ENCODE measurements at regions not wholly inside any gene's neighbourhood (a gene's known extent, or its start where the extent isn't known, plus 50 kb on each side); places are given as distances from the start of the nearest gene placed in this dataset.

DNA sequence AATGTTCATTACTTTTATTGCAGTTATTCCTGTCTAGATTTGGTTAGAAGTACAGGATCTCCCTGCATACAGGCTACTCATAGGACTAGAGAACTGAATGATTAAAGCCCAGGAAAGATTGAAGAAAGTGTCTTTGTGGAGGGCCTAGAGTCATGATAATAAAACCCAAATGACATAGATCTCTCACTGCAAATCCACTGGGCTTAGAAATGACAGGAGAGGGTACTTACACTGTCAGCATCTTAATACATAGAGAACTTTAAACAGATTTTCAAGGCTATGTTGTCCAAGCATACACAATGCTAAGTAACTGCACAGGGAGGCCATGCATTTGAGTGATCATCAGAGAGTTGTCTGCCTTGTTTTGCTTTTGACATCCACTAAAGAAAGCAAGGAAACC, 383.8 kb upstream of the MAP3K7 start:
- no peak for ATAC-seq
- no peak for DNase-seq

DNA sequence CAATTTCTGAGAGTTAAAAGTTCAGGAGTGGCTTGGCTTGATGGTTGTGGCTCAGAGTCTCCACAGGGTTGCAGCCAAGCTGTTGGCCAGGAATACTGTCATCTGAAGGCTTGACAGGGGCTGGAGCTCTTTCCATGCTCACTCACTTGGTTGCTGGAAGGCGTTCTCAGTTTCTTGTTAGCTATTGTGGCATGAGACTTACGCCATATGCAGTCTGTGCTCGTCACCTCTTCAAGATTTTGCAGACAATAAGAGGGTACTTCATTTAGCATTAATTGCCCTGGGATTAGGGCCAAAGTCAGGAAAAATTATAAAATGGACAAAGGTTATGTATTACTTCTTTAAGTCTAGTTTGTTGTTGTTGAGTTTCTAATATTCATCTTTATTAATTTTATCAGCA, 380.6 kb upstream of the MAP3K7 start:
- DNase-seq, result no peak
- ATAC-seq, result no peak

DNA sequence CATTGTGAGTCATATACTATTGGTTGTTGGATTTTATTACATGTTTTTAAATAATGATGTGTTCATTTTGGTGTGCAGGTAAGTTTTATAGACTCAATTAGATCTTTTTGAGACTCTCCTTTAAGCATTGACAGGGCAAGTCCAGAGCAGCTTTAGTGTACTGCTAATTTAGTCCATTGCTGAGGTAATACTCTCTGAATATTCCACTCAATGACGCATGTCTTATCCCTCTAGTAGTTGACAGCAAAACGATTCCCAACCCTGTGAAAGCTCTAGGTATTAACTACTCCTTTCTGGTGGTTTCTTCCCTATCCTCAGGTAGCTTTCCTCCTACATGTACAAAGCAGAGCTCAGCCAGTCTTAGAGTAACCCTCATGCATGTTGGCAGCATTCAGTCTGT, 373.5 kb upstream of the MAP3K7 start:
- ATAC-seq, result no peak

DNA sequence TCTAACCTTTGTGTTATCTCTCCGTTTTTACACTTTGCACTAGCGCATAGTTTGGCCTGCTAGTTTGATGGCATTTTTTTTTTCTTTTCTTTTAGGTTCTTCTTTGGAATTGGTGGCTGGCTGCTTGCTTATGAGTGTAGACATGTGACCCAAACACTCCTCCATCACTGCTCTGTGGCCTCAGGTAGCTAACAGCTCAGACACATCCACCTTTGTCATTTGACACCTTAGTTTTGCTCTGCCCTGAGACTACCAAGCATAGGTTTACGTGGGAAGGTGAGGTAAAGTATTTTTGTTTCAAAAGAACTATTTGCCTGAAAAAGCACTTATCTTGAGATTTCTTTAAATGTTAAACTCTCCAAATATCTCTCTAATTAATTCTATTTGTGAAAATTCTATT, 368.4 kb upstream of the MAP3K7 start:
- DNase-seq, result no peak

More for the DNA sequence above, 373.5 kb upstream of the MAP3K7 start:
- no peak for DNase-seq

DNA sequence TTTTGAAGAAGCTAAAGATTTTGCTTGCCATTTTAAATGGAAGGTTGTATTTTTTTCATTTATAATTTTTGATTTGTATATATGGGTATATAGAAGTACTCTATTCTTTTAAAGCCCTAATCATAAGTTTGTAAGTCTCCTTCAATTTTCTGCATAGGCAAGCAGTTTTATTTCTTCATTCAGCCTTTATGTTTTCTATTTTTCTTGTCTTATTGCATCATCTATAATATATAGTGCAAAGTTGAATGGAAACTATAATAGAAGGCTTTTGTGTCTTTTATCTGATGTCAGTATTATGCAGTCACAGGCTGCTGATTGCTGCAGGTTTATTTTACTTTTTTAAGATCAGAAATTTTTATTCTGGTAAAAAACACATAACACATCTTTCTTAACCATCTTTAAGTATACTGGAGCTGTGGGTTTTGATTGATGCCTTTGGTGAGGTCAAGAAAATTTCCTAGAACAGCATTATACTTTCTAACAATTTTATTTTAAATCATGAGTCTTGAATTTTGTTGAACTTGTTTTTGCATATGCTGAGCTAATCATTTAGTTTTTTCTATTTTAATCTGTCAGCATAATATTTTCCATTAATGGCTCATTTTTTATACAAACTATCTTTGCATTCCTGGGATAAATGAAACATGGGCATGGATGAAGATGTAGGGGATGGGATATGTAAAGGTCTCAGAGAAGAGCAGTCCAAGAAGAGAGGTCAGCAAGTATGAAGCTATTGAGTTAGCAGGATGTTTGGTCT, 366.7 kb upstream of the MAP3K7 start:
- ATAC-seq, result no peak
- no peak for DNase-seq

More for the DNA sequence above, 368.4 kb upstream of the MAP3K7 start:
- no peak for ATAC-seq

DNA sequence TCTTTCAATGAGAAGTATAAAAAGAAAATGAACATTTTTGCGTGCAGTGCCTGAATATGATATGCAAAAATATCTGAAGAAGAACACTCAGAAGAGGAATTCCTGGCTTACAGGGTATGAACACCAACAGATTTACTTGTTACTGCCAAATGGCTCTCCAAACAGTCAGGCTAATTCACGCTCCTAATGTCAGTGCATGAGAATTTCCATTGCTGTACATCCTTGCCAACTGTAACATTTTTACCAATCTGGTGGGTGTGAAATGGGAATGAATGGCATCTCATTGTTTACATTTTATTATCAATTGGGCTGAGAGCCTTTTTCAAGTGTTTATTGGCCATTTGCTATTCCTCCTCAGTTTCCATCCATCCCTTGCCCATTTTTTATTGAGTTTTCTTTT, 365.3 kb upstream of the MAP3K7 start:
- no peak for DNase-seq
- ATAC-seq, result no peak

DNA sequence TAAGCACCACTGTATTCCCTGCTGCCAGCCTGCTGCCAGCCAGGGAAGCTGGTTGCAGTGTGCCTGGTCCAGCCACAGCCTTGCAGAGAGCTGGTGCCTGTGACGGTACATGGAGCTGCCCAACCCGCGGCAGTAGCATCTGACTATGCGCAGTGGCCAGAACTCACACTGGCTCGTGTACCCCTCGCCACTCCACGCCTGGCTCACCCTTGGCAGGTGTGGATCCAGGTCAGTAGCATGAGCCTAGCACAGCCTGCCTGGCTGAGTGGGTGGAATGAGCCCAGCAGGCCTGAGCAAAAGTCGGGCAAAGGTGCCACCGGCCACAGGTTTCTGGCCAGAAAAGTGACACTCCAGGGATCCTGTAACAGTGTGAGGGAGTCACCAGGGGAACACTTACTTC, 361.7 kb upstream of the MAP3K7 start:
- DNase-seq (no peak), ATAC-seq (no peak)

DNA sequence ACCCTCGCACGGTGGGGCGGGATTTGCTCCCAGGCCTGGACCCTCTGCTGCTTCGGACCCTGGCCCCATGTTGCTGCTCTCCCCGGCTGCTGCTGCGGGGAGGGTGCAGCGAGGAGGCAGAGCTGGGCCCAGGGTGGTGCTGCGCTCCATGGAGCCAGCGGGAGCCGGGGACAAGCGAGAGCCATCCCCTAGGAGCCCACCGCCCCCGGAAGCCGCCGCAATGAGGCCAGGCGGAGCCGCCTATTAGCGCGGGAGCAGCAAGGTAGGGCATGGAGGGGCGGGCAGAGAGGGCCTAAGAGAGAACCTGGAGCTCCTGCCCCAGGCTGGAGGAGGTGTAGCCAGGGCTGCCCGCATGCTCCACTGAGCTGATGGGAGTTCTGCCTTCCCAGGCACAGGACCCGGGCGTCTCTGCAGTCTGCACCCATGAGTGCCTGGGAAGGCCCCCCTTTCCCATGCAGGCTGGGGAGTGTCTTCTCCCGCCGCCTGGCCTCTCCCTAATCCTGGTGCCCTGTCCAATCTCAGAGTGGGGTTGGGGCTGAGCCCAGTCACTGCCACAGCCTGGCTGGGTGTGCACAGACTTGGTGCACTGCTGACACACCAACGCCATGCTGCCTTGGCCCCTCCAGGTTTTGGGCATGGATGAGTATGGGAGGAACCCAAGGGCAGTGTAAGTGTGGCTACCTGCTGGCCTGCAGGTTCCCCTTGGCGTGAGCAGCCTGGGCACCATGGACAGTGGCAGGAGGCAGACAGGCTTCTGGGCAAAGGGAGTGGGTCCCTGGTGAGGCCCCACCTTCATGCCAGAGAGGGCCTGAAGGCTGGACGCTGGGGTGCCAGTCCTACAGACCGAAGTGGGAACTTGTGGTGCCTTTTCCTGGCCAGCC, 360.6 kb upstream of the MAP3K7 start:
- DNase-seq, result no peak
- ATAC-seq, result peak; percentile 14

DNA sequence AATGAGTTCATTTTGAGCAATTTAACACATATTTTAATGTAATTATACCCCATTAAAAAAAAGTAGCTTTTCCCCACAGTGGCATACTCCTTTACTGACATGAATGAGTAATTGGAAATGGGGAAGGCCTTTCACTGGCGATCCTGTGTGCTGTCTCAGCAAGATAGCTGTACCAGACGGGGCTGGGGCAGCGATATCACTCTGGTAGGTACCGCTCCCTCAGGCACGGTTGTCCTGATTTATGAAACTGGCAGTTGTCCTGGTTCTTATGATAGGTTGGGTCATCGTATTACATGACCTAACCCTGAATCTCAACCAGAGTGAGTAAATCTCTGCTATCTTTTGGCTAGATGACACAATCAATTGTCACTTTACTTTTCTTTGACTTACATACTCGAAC, 355.0 kb upstream of the MAP3K7 start:
- ATAC-seq (no peak), DNase-seq (no peak)

DNA sequence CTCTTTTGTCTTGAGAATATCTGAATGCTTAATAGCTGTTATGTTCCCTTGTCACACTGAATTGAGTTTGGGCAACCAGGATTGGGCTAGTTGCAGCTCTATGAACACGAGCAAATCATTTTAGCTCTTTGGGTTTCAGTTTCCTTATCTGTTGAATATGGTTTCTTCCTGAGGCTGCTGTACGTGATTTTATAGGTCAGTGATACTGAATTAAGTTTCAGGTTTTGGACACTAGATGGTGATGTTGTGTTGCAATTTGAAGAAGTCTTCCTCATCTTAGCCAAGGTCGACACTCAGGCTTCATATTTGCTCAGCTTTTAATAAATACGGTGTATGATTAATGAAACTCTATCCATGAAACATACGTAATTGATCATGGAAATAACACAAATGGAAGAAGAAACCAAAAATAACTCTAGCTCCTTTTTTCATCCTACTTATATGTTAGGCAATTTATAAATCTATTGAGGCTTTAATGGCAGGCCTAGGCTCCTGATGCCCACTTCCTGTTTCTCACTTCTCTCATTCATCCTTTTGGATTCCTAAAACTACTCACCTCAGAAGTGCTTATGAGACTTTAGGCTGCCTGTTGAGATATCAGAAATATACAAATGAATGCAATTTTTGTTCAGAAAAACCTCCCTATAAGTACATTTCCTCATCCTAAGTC, 354.1 kb upstream of the MAP3K7 start:
- peak; percentile 85 for ATAC-seq
- DNase-seq, result no peak

DNA sequence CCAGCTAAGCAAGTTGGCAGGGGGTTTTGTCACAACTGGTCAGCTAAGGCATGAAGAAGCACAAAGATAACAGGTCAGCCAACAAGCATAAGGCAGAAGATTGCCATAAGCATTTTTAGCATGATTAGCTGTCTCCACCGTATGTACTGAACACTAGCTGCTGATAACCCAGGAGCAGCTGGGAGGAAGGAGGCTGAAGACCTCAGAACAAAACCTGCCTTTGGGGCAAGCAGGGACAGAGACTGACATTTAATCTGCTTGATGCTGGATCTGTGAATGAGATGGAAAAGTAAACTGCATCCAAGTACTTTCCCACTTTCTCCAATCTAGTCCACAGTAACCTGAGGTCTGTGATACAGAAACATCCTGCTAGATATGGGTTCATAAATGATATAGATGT, 353.0 kb upstream of the MAP3K7 start:
- DNase-seq, result no peak
- no peak for ATAC-seq

DNA sequence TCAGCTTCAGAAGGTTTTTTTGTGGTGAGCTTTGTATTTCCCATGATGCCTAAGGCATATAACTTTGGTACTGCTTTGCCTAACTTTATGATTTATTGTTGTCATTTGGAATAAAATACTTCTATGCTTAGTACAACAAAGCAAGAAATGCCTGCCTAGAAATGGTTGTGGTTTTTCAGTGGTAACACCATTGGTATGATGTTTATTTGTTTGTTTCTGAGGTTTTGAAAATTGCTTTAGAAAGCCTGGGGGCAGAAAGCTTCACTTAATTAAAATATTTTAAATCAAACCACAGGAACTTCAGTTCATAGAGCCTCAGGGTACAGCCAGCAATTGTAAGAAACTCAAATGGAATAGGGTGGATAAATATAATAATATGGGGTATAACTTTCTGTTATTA, 351.2 kb upstream of the MAP3K7 start:
- ATAC-seq (no peak), DNase-seq (no peak)

DNA sequence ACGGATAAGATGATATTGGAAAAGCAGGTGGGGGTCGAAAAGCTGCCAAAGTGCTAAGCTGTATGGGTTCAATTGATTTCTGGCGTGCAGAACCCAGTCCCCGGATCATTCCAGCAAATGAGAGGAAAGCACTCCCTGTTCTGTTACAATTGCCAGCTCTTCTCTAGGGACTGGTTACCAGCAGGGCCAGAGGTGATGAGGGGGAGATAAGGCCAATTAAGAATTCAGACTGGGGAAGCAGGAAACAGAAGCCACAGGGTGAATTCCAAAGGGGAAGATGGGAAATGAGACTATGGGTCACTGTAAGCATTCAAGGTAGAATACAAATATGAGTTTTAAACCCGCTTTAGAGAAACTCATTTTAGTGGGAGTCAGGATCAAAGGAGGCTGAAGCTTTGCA, 349.4 kb upstream of the MAP3K7 start:
- ATAC-seq (no peak), DNase-seq (no peak)

DNA sequence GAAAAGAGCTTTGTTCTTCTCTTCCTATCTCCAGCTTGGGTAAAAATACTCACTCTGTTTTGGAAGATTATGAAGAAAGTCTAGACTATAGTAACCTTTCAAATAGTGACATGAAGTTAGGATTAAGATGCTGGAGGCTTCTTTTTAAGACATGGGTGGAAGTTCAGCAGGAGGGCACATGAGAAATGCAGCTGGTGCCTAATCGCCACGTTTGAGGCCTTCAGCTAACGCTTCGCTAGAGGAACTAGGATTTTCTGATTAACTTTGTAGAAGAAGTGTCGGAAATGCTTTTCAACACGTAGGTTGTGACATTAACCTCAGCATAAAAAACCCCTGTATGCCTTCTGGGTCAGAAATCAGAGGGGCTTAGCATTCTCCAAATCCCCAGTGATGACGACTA, 348.1 kb upstream of the MAP3K7 start:
- ATAC-seq, result no peak
- DNase-seq, result no peak

DNA sequence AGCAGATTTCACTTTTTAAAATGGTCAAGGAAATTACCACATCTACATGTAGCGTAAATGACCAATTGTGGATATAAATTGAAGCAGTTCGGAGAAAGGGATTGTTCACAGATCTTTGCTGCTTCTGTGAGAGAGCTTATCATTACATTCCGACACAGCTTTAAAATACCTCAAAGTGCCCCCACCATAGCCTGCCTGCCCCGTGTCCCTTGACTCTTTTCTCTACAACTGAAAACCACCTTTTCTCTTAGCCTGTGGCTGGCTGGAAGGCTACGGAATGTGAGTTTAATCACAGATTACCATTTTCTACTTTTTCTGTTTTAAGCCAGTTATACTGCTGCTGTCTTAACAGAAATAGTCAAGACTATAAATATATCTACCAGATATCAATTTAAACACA, 347.2 kb upstream of the MAP3K7 start:
- DNase-seq (no peak), ATAC-seq (no peak)

DNA sequence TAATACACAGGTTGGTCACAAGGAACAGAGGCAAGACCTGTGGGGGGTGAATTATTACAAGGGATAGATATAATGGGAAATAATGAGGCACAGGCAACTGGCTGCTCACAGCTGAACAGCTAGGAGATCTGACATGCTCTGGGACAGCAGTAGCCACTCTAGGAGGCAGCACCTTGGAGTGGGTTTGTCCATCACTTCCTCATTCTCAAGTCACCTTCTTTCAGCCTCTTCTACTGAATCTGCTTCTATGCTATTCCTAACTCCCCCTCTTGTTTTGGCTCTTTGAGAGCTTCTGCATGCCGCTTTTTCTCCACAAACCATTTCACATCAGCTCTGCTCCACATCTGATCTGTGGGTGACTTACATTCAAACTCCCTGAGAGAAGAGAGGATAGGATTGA, 345.5 kb upstream of the MAP3K7 start:
- ATAC-seq (no peak), DNase-seq (no peak)

DNA sequence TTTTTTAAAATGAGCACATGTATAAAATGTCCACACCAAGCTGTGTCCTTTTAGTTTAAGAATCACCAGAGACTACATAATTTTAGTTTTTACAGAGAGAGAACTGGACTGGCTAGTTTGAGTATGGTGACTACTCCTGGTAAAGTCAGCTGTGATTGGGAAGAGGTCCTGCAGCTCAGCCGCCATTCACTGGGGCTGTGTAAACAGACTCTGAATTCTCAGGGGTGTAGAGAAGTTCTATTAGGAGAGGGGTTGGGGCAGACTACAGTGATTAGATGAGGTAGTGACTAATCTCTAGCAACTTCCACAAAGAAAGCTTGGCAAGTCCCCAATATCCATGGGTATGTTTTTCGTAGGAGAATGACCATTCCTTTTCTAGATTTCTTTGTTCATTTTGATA, 341.2 kb upstream of the MAP3K7 start:
- ATAC-seq, result no peak

DNA sequence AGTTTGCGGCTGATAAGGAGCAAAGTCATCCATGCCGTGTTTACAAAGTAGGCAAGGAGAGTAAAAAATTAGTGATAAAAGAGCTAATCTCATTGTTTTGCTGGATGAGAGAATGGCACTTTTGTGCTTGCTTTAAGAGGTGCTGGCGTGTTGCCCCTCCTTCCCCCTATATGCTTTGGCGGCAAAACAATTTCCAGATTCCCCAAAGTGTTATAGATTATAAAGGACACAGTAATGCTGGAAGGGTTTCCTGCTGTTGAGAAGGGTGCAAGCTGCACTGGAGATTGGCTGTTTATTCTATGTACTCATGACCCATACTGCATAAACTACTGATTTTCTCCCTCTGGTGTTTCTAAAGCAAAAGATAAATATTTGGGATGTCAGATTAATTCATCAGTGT, 338.9 kb upstream of the MAP3K7 start:
- no peak for ATAC-seq
- DNase-seq, result no peak

More for the DNA sequence above, 341.2 kb upstream of the MAP3K7 start:
- no peak for DNase-seq

DNA sequence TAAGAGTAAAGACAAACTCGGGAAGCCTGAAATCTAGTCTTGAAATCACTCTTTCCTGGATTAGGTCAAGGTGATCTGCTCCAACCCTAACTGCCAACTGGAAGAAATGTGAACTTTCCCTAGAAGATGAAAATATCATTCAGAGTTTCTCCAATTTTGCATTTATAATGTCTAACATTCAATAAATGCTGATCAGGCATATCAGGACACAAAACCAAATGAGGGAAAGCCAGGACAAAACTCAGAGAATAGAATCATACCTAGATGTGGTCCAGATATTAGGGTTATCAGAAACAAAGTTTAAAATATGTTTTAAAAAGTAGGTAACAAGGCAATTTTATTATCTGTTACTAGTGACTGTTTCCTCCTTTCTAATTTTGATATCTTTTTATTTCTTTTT, 335.5 kb upstream of the MAP3K7 start:
- DNase-seq (no peak), ATAC-seq (no peak)

DNA sequence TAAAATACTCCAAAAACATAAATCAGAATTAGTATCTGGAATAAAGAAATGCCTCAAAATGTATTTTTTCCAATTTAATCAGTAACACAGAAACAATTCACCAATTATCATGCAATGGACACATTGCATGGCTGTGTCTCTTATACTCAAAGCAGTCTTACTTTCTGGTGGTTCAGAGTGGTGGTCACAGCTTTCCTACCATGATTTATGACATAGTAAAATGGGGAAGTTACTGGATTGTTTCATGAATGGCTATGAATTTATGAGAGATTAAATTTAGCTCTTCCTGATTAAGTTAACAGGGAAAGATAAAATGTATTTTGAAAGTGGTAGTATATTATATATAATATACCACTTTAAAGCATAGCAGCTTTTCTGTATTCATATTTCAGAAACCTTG, 331.5 kb upstream of the MAP3K7 start:
- no peak for DNase-seq
- ATAC-seq, result no peak

DNA sequence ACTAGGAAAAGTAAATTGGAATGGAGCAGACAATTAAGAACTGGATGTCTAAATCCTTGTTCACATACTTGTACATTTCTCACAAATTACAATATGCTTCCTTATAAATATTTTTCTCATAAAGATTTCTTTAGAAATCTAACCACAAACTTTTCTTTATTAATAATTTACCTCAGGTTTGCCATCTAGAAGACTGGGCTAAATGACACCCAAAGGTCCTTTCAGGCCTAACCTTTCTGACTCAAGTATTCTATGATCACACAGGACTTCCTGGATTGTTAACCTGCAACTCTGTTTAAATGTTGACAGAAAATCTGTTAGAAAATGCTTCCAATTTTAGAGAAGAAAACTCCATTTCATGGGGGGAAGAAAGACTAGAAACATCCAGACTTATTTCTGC, 330.5 kb upstream of the MAP3K7 start:
- no peak for ATAC-seq
- no peak for DNase-seq

DNA sequence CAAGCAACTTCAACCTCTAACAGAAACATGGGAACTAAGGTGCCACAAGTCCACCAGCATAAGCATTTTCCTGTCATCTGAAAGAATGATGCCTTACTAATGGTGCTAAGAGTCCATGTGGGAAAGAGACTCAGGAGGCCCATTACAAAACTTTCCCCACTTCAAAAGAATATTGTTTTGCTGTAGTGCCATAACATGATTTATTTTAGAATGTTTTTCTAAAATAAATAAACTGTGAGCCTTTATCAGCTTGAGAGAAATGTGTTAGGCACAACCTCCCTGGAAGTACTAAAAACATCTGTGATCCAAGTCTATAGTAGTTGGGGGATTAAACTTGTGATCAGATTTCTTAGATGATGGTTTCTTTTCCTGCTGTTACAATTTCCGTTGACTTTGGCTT, 330.1 kb upstream of the MAP3K7 start:
- DNase-seq (no peak), ATAC-seq (no peak)

DNA sequence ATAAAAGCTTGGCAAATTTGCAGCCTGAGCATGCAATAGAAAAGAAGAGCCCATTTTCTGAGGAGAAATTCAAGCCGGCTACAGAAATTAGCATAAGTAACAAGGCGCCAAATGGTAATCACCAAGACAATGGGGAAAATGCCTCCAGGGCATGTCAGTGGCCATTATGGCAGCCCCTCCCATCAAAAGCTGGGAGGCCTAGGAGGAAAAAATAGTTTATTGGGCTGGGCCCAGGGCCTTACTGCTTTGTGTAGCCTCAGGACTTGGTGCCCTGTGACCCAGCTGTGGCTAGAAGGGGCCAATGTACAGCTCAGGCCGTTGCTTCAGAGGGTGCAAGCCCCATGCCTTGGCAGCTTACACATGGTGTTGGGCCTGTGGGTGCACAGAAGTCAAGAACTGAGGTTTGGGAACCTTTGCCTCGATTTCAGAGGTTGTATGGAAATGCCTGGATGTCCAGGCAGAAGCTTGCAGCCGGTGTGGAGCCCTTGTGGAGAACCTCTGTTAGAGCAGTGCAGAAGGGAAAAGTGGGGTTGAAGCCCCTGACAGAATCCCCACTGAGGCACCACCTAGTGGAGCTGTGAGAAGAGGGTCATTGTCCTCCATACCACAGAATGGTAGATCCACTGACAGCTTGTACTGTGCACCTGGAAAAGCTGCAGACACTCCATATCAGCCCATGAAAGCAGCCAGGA, 328.5 kb upstream of the MAP3K7 start:
- ATAC-seq (no peak), DNase-seq (no peak)

All from stimulated activated naive CD8-positive, alpha-beta T cell treated with anti-CD3 and anti-CD28 coated beads, Interleukin-15, Interleukin-2, amounts not matched to agents 100 U/mL and 50 U/mL, for 24 hours (primary cell).